ENCODE measurements at regions not wholly inside any gene's neighbourhood (a gene's known extent, or its start where the extent isn't known, plus 50 kb on each side); places are given as distances from the start of the nearest gene placed in this dataset.
"Not testable (repeated sequence)": the region's sequence is repeated elsewhere in the genome, so short reads cannot be mapped to it uniquely, and the experiment has no call there.

- H3K4me1 Mint-ChIP-seq; H3K4me3 Mint-ChIP-seq; H3K27me3 Mint-ChIP-seq; H3K36me3 Mint-ChIP-seq (ENCODE audit: low read depth); H3K9me3 Mint-ChIP-seq; H3K27ac Mint-ChIP-seq; DNase-seq; ATAC-seq: not testable (repeated sequence)
Observed at GRCh38 chr1:81501485-81501884, 299.2 kb upstream of the ADGRL2 start.

- ATAC-seq, result no peak
- H3K27ac Mint-ChIP-seq, result no peak overlapping the region
Observed at GRCh38 chr1:81499487-81499886, 301.2 kb upstream of the ADGRL2 start.

DNA sequence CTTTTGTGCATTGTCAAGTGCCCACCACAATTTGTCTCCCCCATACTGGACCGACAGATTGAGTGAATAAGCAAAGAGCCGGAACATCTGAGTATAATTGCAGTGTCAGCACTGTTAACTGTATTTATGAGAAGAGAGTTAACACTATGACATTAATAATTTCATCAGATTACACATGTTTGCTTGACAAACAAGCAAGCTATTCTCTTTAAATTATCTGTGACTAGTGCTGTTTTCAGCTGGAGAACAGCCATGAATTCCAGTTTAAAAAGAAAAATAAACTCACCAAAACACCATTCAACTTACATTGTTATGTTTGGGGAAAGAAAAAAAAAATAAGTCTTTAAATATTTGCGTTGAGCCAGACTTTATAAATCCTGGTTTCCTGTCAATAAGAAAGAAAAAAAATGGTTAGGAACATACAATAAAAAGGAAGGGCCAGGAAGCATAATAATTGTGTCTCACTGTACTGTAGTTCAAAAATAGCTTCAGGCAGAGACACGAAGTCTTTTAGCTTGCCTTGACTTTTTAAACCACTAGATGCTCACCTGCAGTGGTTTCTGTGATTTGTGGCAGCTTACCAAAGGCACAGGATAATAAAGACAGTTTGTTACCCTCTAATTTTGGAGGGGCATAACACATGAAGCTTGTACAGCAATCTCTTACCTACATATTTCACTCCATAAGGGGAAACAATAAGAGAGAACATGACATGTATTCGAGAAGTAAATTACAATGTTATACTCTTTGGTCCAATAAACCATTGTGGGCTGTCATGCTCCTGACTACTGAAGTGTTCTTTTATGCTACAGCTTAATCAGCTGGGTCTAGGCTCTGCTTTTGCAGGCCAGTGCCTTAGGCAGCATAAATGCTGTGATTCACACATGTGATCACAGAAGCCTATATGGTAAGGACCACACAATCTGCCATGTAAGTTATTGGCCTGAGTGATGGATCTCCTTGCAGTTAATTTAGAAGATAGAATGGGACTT is 302.0 kb upstream of the ADGRL2 start:
- ATAC-seq (no peak), DNase-seq (no peak)
- no peak overlapping the region for H3K27ac Mint-ChIP-seq
- H3K4me3 Mint-ChIP-seq, result no peak overlapping the region
- H3K4me1 Mint-ChIP-seq, result no peaks in the 10 kb centered on the region
- no peaks in the 10 kb centered on the region for H3K36me3 Mint-ChIP-seq (ENCODE audit: low read depth)
- no peaks in the 10 kb centered on the region for H3K9me3 Mint-ChIP-seq
- no peaks in the 10 kb centered on the region for H3K27me3 Mint-ChIP-seq

More at GRCh38 chr1:81499487-81499886, 301.2 kb upstream of the ADGRL2 start:
- Mint-ChIP-seq H3K27me3 (no peaks in the 10 kb centered on the region), H3K9me3 (no peaks in the 10 kb centered on the region), H3K36me3 (ENCODE audit: low read depth) (no peaks in the 10 kb centered on the region), H3K4me1 (no peaks in the 10 kb centered on the region), H3K4me3 (no peak overlapping the region)
- no peak for DNase-seq

DNA sequence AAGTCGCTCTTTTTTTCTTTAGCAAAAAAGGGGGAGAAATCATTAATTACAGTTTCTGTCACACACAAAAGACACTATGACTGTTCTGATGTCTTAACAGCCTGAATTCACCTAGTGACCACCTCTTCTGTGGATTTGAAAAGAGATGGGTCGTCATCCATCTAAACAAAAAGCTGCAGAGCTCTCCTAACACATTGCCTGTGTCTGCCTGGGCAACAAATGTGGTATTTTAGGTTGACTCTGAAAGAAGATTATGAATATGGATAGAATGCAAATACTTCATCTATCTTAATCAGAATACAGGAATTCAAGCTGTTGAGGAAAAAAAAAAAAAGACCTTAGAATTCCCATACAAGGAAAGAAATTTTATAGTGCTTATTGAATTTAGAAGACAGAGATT is 304.4 kb upstream of the ADGRL2 start:
- H3K4me3 Mint-ChIP-seq, result no peak overlapping the region
- ATAC-seq (no peak), DNase-seq (no peak)
- H3K9me3 Mint-ChIP-seq, result no peaks in the 10 kb centered on the region
- H3K36me3 Mint-ChIP-seq (ENCODE audit: low read depth), result no peaks in the 10 kb centered on the region
- no peaks in the 10 kb centered on the region for H3K27me3 Mint-ChIP-seq
- no peak overlapping the region for H3K27ac Mint-ChIP-seq
- no peaks in the 10 kb centered on the region for H3K4me1 Mint-ChIP-seq

DNA sequence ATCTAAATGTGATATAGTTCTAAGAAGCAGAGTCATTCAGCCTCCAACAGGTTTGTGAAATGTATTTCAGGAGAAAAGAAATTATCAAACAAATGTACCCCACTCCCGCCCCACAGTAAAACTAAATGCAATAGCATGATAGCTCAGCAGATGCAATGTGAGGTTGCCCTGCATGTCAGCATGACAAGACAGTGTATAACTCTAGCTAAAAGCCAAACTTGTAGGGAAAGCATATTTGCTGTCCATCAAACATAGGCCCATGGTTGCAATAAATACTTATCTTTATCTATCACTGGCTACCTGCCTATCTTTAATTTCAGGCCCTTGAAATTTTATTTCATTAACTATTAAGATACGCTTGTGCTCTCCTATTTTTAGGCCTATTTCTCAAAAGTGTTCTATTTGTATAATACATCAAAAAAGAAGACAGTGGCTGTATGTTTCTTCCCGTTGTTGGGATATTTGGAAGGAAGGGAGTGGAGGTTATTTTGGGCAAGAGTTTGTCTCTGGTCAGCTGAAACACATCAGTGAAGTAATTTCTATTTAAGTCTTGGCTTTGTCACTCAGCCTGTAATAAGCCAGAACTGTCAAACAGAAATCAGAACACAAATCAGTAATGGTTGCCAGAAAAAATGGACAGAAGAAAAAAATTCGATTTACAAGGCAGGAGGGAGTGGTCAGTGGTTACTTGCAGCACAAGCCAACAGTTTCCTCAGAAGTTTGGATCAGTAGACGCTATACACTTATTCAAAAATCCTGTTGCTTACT is 307.4 kb upstream of the ADGRL2 start:
- ATAC-seq (no peak), DNase-seq (no peak)
- no peaks in the 10 kb centered on the region for H3K27me3 Mint-ChIP-seq
- no peaks in the 10 kb centered on the region for H3K36me3 Mint-ChIP-seq (ENCODE audit: low read depth)
- H3K27ac Mint-ChIP-seq, result no peak overlapping the region
- no peak overlapping the region for H3K4me3 Mint-ChIP-seq
- H3K9me3 Mint-ChIP-seq, result peaks cover 13% of the 10 kb centered on the region
- H3K4me1 Mint-ChIP-seq, result no peaks in the 10 kb centered on the region

DNA sequence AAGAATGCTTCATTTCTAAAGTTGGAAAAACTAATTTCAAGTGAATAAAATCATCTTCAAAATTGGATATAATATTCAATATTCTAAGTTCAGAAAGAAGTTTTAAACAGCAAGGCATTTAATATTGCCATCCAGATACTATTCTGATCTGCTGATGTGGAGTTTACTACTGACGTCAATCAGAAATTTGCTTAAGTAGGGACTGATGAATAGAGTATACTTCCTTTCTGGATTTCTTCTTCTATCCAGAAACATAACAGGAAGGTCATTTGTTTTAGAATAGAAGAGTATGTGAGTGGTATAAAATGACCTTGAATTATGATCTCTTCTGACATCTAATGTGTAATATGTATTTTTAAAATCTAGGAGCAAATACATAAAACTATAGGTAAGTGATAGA is 308.1 kb upstream of the ADGRL2 start:
- Mint-ChIP-seq H3K4me1 (no peaks in the 10 kb centered on the region), H3K27me3 (no peaks in the 10 kb centered on the region), H3K27ac (no peak overlapping the region), H3K36me3 (ENCODE audit: low read depth) (no peaks in the 10 kb centered on the region), H3K4me3 (no peak overlapping the region), H3K9me3 (peaks cover 13% of the 10 kb centered on the region)
- DNase-seq (no peak), ATAC-seq (no peak)

- ATAC-seq (no peak), DNase-seq (no peak)
- Mint-ChIP-seq H3K36me3 (ENCODE audit: low read depth) (no peaks in the 10 kb centered on the region), H3K27me3 (no peaks in the 10 kb centered on the region), H3K9me3 (peaks cover 13% of the 10 kb centered on the region), H3K4me1 (no peaks in the 10 kb centered on the region), H3K27ac (no peak overlapping the region), H3K4me3 (no peak overlapping the region)
Observed at GRCh38 chr1:81490614-81491013, 310.1 kb upstream of the ADGRL2 start.

DNA sequence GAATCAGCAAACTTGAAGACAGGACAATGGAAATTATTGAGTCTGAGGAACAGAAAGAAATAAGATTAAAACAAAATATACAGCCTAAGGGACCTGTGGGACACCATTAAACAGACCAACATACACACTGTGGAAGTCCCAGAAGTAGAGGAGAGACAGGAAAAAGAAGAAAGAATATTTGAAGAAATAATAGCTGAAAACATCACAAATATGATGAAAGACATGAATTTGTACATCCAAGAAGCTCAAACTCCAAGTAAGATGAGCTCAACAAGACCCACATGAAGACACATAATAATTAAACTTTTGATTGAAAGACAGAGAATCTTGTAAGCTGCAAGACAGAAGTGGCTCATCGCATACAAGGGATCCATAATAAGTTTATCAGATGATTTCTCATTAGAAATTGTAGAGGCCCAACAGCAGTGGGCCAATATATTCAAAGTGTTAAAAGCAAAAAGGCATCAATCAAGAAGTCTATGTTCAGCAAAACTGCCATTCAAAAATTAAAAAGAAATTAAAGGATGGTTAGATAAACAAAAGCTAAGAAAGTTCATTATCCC is 311.3 kb upstream of the ADGRL2 start:
- ATAC-seq (no peak), DNase-seq (no peak)
- no peak overlapping the region for H3K27ac Mint-ChIP-seq
- no peak overlapping the region for H3K4me3 Mint-ChIP-seq
- peaks cover 13% of the 10 kb centered on the region for H3K9me3 Mint-ChIP-seq
- H3K36me3 Mint-ChIP-seq (ENCODE audit: low read depth), result no peaks in the 10 kb centered on the region
- H3K27me3 Mint-ChIP-seq, result no peaks in the 10 kb centered on the region
- H3K4me1 Mint-ChIP-seq, result no peaks in the 10 kb centered on the region

DNA sequence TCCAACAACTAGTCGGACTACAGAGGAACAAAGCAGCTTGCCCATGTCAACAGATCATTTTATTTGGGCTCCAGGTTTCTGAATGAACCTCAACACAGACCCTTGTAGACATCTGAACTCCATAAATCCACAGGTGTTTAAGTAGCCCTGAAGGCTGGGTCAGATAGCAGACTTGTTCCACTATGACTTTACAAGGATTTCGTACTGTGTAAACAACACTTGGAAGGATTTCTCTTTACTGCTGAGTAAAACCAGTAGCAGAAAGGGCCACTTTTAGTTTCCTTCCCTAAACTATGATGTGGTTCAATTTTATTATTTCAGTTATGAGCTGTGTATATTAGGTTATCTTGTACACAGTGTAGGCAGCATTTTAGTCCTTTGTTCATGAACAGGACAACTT is 316.4 kb upstream of the ADGRL2 start:
- H3K36me3 Mint-ChIP-seq (ENCODE audit: low read depth), result no peaks in the 10 kb centered on the region
- DNase-seq, result no peak
- ATAC-seq, result no peak
- H3K9me3 Mint-ChIP-seq, result peaks cover 6% of the 10 kb centered on the region
- no peaks in the 10 kb centered on the region for H3K27me3 Mint-ChIP-seq
- no peak overlapping the region for H3K4me3 Mint-ChIP-seq
- H3K27ac Mint-ChIP-seq, result no peak overlapping the region
- no peaks in the 10 kb centered on the region for H3K4me1 Mint-ChIP-seq

DNA sequence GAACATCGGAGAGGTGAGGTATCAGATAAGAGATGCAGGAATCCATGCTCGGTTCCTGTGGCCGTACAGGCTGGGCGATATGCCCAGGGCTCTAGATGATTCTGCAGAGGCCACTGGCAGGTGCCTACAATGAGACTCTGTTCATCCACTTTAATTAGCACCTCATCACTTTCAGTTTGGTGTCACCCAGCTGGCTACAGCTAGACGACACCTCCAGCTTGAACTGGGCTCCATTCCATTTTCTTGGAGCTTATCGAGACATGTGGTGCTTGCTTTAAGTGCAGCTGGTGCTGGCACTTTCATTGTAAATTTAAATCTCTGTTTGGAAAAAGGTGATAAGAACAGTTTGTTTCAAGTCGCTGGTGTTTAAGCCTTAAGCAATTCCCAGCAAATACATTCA is 322.5 kb upstream of the ADGRL2 start:
- Mint-ChIP-seq H3K27ac (no peak overlapping the region), H3K9me3 (no peaks in the 10 kb centered on the region), H3K4me1 (no peaks in the 10 kb centered on the region), H3K27me3 (peaks cover 2% of the 10 kb centered on the region), H3K4me3 (no peak overlapping the region), H3K36me3 (ENCODE audit: low read depth) (no peaks in the 10 kb centered on the region)
- ATAC-seq, result no peak
- no peak for DNase-seq

GRCh38 chr1:81477710-81478109 is 323.0 kb upstream of the ADGRL2 start:
- H3K4me3 Mint-ChIP-seq, result no peak overlapping the region

GRCh38 chr1:81472387-81472786 is 328.3 kb upstream of the ADGRL2 start:
- Mint-ChIP-seq H3K27me3 (peaks cover 2% of the 10 kb centered on the region), H3K9me3 (no peaks in the 10 kb centered on the region), H3K36me3 (ENCODE audit: low read depth) (no peaks in the 10 kb centered on the region), H3K4me3 (no peak overlapping the region), H3K4me1 (no peaks in the 10 kb centered on the region), H3K27ac (no peak overlapping the region)
- no peak for DNase-seq
- ATAC-seq, result no peak

More at GRCh38 chr1:81477710-81478109, 323.0 kb upstream of the ADGRL2 start:
- no peaks in the 10 kb centered on the region for H3K4me1 Mint-ChIP-seq
- H3K27ac Mint-ChIP-seq, result no peak overlapping the region
- no peak for ATAC-seq
- H3K36me3 Mint-ChIP-seq (ENCODE audit: low read depth), result no peaks in the 10 kb centered on the region
- peaks cover 2% of the 10 kb centered on the region for H3K27me3 Mint-ChIP-seq
- no peak for DNase-seq
- no peaks in the 10 kb centered on the region for H3K9me3 Mint-ChIP-seq

- Mint-ChIP-seq H3K9me3 (no peaks in the 10 kb centered on the region), H3K27ac (no peak overlapping the region), H3K27me3 (peaks cover 2% of the 10 kb centered on the region), H3K36me3 (ENCODE audit: low read depth) (no peaks in the 10 kb centered on the region), H3K4me1 (no peaks in the 10 kb centered on the region), H3K4me3 (no peak overlapping the region)
- ATAC-seq (no peak), DNase-seq (no peak)
Observed at GRCh38 chr1:81471255-81471654, 329.5 kb upstream of the ADGRL2 start.

DNA sequence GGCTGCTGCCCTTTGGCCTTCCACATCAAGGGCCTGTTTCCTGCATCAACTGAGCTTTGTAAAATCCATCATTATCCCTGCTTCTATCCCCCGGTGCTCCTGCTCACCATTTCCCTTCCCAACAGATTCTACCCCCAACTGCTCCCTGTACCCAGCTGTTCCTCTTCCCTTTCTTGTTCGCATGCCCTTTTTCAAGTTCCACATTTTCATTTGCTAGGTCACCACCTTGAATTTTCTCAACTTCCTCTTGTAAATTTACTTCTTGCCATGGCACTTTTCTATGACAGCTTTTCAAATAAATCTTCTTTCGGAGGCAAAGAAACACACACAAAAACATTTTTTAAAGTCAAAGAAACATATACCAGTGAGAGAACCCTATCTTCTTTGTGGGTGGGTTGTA is 330.5 kb upstream of the ADGRL2 start:
- Mint-ChIP-seq H3K36me3 (ENCODE audit: low read depth) (no peaks in the 10 kb centered on the region), H3K9me3 (no peaks in the 10 kb centered on the region), H3K4me3 (no peak overlapping the region), H3K27ac (no peak overlapping the region), H3K4me1 (no peaks in the 10 kb centered on the region), H3K27me3 (no peaks in the 10 kb centered on the region)
- DNase-seq, result no peak
- no peak for ATAC-seq

DNA sequence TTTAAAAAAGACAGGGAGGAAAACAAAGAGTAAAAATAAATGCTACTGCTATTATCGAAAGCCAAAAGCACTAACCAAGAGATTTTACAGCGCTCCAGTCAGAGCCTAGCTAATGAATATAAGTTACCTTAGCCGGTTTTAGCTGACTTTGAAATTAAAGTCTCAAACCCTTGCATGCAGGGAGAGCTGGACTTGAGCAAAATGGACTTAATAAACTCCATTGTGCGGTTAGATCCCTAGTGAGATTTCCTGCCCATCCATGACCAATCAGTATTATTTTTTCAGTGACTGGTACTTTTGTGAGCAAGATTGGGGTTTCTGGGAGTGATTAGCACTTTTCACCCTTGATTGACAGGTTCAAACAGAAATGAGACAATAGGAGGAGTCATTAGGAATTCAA is 333.4 kb upstream of the ADGRL2 start:
- DNase-seq (no peak), ATAC-seq (no peak)
- Mint-ChIP-seq H3K4me1 (no peaks in the 10 kb centered on the region), H3K27ac (no peak overlapping the region), H3K36me3 (ENCODE audit: low read depth) (no peaks in the 10 kb centered on the region), H3K4me3 (no peak overlapping the region), H3K27me3 (no peaks in the 10 kb centered on the region), H3K9me3 (no peaks in the 10 kb centered on the region)
